Body of pancreas (tissue), 4 donors: ENCODE measurements at regions not wholly inside any gene's neighbourhood (a gene's known extent, or its start where the extent isn't known, plus 50 kb on each side); places are given as distances from the start of the nearest gene placed in this dataset.

Experiments used
- POLR2A ChIP-seq, 3 donors: fragments of 450-650 bp; IDR thresholded peaks; one replicate each; pipeline ENCODE4 v1.6.1; 2016; ENCODE audit warnings: antibody characterized with exemption in 3 of 3, mild to moderate bottlenecking in 2 of 3
- TF ChIP-seq, protein P1 (sequence below), 7 experiments: fragments of 450-650 bp in 4 of 7; fragments of 200-600 bp in 3 of 7; sonication (generic) in 3 of 7; IDR thresholded peaks; one replicate each; pipeline ENCODE4 v1.5.1; 2016 to 2019; ENCODE audit warnings: antibody characterized with exemption in 7 of 7

DNA sequence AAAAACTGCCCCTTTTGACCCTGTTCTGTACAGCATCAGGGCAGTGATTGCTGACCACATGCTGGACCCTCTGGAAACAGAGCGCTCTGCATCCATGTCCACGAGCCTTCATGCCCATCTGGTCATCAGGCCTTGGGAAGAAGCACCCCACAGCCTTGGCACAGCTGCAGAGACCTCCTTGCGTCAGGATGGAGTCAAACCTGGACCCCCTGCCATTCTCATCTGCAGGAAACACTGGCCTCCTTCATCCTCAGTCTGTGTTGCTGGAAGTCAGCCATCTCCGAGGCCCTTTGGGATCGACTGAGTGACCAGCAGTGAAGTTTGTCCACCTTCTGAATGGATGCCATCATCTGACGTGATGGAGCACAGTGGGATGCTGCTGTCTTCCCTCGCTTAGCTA, 2138.3 kb upstream of the DEFB115 start:
- no peak for TF ChIP-seq POLR2A (IDR thresholded peaks at IDR 0.05)
- TF ChIP-seq, protein P1, sequence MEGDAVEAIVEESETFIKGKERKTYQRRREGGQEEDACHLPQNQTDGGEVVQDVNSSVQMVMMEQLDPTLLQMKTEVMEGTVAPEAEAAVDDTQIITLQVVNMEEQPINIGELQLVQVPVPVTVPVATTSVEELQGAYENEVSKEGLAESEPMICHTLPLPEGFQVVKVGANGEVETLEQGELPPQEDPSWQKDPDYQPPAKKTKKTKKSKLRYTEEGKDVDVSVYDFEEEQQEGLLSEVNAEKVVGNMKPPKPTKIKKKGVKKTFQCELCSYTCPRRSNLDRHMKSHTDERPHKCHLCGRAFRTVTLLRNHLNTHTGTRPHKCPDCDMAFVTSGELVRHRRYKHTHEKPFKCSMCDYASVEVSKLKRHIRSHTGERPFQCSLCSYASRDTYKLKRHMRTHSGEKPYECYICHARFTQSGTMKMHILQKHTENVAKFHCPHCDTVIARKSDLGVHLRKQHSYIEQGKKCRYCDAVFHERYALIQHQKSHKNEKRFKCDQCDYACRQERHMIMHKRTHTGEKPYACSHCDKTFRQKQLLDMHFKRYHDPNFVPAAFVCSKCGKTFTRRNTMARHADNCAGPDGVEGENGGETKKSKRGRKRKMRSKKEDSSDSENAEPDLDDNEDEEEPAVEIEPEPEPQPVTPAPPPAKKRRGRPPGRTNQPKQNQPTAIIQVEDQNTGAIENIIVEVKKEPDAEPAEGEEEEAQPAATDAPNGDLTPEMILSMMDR (IDR thresholded peaks at IDR 0.05) = no peak
